CD4-positive, alpha-beta T cell treated with Interleukin-17A for 1 hour (primary cell): ENCODE measurements at regions not wholly inside any gene's neighbourhood (a gene's known extent, or its start where the extent isn't known, plus 50 kb on each side); places are given as distances from the start of the nearest gene placed in this dataset.
"Not testable (repeated sequence)": the region's sequence is repeated elsewhere in the genome, so short reads cannot be mapped to it uniquely, and the experiment has no call there.

Experiments used
- DNase-seq: peaks from one replicate; pipeline ENCODE4 v3.0.0-alpha.2; 2020

GRCh38 chr1:185393815-185394214 lies 76.8 kb upstream of the IVNS1ABP start:
- DNase-seq = no peak

GRCh38 chr1:185393205-185393604 lies 76.2 kb upstream of the IVNS1ABP start:
- no peak for DNase-seq

- no peak for DNase-seq
Observed at GRCh38 chr1:185388815-185389214, 71.8 kb upstream of the IVNS1ABP start.

GRCh38 chr1:185388346-185388745 lies 71.3 kb upstream of the IVNS1ABP start:
- DNase-seq = no peak

GRCh38 chr1:185385991-185386390 lies 68.9 kb upstream of the IVNS1ABP start:
- DNase-seq = no peak

- not testable (repeated sequence) for DNase-seq
Observed at GRCh38 chr1:185383805-185384204, 66.8 kb upstream of the IVNS1ABP start.

- no peak for DNase-seq
Observed at GRCh38 chr1:185377831-185378230, 60.8 kb upstream of the IVNS1ABP start.

- DNase-seq = no peak
Observed at GRCh38 chr1:185376840-185377635, 60.0 kb upstream of the IVNS1ABP start.

- no peak for DNase-seq
Observed at GRCh38 chr1:185376288-185376687, 59.2 kb upstream of the IVNS1ABP start.

GRCh38 chr1:185375583-185375982 lies 58.5 kb upstream of the IVNS1ABP start:
- DNase-seq = no peak

- DNase-seq = no peak
Observed at GRCh38 chr1:185373813-185374529, 56.9 kb upstream of the IVNS1ABP start.

GRCh38 chr1:185369786-185370185 lies 52.7 kb upstream of the IVNS1ABP start:
- no peak for DNase-seq

GRCh38 chr1:185368913-185369491 lies 52.0 kb upstream of the IVNS1ABP start:
- no peak for DNase-seq

- DNase-seq = no peak
Observed at GRCh38 chr1:185368313-185368855, 51.3 kb upstream of the IVNS1ABP start.

GRCh38 chr1:185367218-185367617 lies 50.2 kb upstream of the IVNS1ABP start:
- DNase-seq = no peak
